ENCODE measurements at regions not wholly inside any gene's neighbourhood (a gene's known extent, or its start where the extent isn't known, plus 50 kb on each side); places are given as distances from the start of the nearest gene placed in this dataset.

DNA sequence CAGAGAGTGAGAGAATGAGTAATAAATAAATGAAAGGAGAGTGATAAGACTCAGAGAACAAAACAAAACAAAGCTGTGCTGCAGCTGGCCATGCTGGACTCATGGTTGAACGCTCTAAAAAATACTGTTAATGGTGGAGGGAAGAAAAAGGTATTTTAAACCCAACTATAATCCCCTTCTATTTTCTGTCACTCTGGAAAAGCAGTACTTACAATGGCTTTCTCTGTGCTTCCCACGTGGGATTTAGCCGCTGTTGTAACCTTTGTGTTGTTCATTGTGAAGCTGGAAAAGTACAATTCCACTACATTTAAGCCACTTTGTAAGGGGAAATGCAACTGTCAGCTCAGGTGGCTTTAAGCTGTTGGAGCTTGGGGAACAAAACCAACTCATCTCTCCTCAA lies 917.7 kb downstream of the IGSF11 start:
- no peak for DNase-seq (ENCODE audit: low read depth)
- TF ChIP-seq, protein P1, sequence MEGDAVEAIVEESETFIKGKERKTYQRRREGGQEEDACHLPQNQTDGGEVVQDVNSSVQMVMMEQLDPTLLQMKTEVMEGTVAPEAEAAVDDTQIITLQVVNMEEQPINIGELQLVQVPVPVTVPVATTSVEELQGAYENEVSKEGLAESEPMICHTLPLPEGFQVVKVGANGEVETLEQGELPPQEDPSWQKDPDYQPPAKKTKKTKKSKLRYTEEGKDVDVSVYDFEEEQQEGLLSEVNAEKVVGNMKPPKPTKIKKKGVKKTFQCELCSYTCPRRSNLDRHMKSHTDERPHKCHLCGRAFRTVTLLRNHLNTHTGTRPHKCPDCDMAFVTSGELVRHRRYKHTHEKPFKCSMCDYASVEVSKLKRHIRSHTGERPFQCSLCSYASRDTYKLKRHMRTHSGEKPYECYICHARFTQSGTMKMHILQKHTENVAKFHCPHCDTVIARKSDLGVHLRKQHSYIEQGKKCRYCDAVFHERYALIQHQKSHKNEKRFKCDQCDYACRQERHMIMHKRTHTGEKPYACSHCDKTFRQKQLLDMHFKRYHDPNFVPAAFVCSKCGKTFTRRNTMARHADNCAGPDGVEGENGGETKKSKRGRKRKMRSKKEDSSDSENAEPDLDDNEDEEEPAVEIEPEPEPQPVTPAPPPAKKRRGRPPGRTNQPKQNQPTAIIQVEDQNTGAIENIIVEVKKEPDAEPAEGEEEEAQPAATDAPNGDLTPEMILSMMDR (conservative IDR thresholded peaks at IDR 0.05; ENCODE audit: low read depth, low read length) = no peak

DNA sequence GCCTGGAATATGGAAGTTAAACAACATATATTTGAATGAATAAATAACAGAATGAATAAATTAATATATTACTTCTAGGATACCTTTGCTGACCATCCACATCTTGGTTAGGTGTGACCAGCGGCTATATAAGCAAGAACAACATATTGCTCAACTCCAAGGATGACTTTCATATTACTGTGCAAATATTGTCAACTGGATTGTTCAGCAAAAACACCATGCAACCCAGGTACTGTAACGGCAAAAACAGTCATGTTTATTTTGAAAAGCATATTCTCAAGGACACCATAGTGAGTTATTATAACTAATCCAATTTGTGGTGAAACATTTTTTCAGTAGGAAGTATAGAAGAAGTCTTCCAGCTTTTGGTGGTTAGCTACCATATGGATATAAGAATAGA lies 907.9 kb downstream of the IGSF11 start:
- TF ChIP-seq, protein P1 (conservative IDR thresholded peaks at IDR 0.05; ENCODE audit: low read depth, low read length) = no peak

More for the DNA sequence above, 917.7 kb downstream of the IGSF11 start:
- no peak overlapping the region for H3K4me3 ChIP-seq (ENCODE audit: low read length)

DNA sequence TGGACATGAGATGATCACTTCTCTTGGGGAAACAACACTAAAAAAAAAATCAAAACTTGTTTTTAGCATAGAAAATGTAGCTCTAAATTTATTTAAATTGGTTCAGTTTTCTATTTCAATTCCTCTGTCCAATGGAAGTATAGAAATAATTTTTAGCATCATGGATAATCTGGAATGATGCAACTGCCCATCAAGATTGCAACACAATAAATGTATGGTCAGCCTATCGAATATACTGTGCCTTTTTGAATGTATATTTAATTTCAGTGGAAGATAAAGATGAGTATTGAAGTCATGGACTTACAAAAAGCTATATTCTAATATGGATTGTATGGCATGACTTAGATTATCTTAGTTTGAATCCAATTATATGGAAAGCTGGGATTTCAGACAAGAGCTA lies 906.7 kb downstream of the IGSF11 start:
- TF ChIP-seq, protein P1 (conservative IDR thresholded peaks at IDR 0.05; ENCODE audit: low read depth, low read length) = no peak
- DNase-seq (ENCODE audit: low read depth) = no peak
- H3K4me3 ChIP-seq (ENCODE audit: low read length) = no peak overlapping the region

More for the DNA sequence above, 907.9 kb downstream of the IGSF11 start:
- no peak overlapping the region for H3K4me3 ChIP-seq (ENCODE audit: low read length)
- DNase-seq (ENCODE audit: low read depth) = no peak

DNA sequence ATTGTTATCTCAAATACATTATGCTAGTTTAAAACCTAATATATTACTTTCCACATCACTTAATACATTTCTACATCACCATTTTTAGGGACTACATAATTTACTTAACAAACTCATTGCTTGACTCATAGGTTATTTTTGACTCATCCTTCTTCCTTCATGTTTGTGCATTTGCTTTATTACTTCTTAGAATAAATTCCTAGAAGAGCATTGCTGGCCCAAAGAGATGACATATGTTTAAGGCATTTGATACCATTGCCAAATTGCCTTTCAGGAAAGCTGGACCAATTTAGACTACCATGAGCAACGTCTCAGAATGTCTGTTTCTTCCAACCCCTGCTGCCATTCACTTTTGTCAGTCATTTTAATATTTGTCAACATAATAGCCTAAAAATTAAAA lies 905.8 kb downstream of the IGSF11 start:
- no peak for DNase-seq (ENCODE audit: low read depth)
- H3K4me3 ChIP-seq (ENCODE audit: low read length) = no peak overlapping the region
- TF ChIP-seq, protein P1 (conservative IDR thresholded peaks at IDR 0.05; ENCODE audit: low read depth, low read length) = no peak

DNA sequence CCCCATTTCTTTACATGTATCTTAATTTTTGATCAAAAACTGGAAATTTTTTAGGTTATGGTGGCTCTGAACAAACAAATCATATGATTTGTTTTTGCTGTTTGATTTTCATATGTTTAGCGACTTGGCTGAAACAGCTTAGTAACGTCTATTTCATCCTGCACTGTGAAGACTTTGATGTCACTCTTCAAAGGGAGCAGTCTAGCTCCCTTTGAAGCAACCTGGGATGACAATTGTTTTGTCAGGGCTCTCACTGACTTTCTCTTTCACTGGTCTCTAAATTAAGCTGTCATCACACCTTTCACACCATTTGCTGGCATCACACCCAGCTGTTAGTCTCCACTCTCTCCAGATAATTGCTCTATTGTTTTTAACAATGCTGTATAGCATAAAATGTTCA lies 896.9 kb downstream of the IGSF11 start:
- no peak for DNase-seq (ENCODE audit: low read depth)
- H3K4me3 ChIP-seq (ENCODE audit: low read length) = no peak overlapping the region
- TF ChIP-seq, protein P1 (conservative IDR thresholded peaks at IDR 0.05; ENCODE audit: low read depth, low read length) = no peak

DNA sequence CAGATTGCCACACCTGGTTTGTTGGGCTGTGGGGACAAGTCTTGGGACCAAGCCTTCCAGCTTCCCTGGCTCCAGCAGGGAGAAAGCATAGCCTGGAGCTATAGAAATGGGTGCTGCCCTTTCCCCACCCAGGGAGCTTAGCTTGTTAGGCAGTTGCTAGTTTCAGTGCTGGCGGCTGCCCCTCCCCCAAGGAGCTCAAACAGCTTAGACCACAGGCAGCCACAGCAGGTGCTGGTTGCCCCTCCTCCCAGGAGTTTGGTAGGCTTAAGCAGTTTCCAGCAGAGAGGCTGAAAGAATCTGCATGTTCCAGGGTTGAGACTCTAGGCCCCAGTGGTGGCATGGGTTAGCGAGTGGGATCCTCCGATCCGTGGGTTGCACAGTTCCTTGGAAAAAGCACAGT lies 889.7 kb downstream of the IGSF11 start:
- TF ChIP-seq, protein P1 (conservative IDR thresholded peaks at IDR 0.05; ENCODE audit: low read depth, low read length) = no peak
- no peak overlapping the region for H3K4me3 ChIP-seq (ENCODE audit: low read length)

DNA sequence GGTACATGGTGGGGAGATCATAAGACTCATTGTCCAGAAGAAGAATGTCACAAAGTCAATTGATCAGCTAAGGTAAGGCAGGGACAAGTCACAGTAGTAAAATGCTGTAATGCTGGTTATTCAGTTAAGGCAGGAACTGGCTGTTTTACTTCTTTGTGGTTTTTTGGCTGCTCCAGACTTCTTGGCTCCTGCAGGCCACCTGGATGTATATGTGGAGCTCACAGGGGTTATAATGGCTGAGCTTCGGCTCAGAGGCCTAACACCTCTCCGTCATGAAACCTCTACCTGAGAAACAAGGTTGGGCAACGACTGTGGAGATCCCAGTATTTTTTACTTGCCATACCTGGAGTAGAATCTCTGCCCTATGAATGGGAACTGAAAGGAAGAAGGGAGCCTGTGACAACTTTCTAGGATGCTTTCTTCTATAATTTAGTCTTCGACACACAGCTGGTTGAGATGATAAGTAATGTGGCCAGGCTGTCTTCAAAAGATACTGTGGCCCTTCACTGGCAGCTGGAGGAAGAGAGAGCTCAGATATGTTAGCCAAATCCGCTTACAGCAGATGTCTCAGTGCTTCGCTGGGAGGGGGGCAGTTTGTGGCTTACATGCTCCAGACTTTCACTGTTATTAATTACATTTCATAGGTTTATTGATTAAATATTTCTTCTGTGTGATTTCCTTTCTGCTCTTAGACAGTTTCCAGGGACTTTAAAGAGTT lies 887.8 kb downstream of the IGSF11 start:
- DNase-seq (ENCODE audit: low read depth) = no peak
- TF ChIP-seq, protein P1 (conservative IDR thresholded peaks at IDR 0.05; ENCODE audit: low read depth, low read length) = no peak
- no peak overlapping the region for H3K4me3 ChIP-seq (ENCODE audit: low read length)

More for the DNA sequence above, 889.7 kb downstream of the IGSF11 start:
- no peak for DNase-seq (ENCODE audit: low read depth)
